ENCODE measurements at regions not wholly inside any gene's neighbourhood (a gene's known extent, or its start where the extent isn't known, plus 50 kb on each side); places are given as distances from the start of the nearest gene placed in this dataset.
A peak's percentile ranks its signal among the peaks of the same experiment; 100 is the strongest.
"Not testable (repeated sequence)": the region's sequence is repeated elsewhere in the genome, so short reads cannot be mapped to it uniquely, and the experiment has no call there.

DNA sequence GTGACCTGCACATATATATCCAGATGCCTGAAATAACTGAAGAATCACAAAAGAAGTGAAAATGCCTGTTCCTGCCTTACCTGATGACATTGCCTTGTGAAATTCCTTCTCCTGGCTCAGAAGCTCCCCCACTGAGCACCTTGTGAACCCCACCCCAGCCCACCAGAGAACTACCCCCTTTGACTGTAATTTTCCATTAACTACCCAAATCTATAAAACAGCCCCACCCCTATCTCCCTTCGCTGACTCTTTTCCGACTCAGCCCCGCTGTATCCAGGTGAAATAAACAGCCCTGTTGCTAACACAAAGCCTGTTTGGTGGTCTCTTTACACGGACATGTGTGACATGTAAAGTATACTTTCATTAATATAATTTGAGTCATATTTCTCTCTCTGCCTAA lies 320.3 kb upstream of the TECRL start:
- DNase-seq (ENCODE audit: low spot score): no peak

DNA sequence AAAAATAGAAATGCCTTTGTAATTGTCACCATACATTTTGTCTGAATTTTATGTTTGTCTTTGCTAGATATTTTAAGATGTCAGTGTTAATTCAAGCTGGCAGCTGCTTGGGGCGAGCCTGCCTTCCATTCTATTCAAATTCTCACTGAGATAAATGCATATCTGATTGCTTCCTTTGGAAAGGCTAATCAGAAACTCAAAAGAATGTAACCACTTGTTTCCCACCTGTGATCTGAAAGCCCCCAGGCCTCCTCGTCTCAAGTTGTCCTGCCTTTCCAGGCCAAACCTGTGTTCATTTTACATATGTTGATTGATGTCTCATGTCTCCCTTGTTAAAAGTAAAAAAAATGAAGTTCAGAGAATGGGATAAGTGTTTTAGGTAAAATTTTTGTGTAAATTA lies 318.7 kb upstream of the TECRL start:
- no peak for DNase-seq (ENCODE audit: low spot score)

DNA sequence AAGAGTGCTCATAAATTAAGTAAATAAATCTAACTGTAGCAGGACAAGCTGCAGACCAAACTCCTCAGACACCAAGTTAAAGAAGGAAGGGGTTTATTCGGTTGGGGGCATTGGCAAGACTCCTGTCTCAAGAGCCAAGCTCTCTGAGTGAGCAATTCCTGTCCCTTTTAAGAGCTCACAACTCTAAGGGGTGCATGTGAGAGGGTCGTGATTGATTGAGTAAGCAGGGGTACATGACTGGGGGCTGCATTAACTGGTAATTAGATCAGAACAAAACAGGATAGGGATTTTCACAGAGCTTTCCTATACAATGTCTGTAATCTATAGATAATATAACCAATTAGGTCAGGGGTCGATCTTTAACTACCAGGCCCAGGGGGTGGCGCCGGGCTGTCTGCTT lies 318.1 kb upstream of the TECRL start:
- not testable (repeated sequence) for DNase-seq (ENCODE audit: low spot score)

DNA sequence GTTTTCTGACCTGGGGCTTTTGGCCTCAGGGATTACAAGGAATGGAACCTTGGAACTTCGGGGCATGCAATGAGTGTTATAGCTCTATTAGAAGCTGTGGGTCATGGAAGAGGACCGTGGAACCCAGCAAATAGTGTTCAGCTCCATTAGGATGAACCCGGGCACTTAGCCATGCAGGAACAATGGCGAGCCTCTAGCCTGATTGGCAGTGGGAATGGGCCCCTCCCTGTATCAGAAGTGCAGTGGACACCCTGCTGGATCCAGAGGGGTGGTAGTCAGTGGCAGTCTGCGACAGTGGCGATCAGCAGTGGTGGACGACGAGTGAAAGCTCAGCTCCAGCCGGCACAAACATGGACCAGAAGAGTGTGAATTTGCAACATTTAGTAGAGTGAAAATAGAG lies 315.4 kb upstream of the TECRL start:
- DNase-seq (ENCODE audit: low spot score): no peak

DNA sequence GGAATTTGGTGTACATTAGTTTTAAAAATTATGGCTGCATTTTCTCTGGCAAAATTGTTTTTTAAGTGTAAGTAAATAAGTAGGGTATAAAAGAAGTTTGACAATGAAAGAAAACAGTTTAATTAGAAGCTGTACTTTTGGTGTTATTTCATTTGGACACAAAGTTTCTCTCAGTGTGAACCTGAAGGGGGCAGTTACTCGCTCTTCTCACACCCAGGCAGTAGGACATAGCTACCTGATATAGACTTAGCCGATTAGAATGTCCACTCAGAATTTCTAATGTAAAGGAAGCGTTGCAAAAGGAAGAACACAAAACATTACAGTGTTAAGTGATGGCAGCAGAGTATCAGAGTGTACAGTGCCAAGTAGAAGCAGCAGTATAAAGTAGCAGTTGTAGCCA lies 311.9 kb upstream of the TECRL start:
- no peak for DNase-seq (ENCODE audit: low spot score)

DNA sequence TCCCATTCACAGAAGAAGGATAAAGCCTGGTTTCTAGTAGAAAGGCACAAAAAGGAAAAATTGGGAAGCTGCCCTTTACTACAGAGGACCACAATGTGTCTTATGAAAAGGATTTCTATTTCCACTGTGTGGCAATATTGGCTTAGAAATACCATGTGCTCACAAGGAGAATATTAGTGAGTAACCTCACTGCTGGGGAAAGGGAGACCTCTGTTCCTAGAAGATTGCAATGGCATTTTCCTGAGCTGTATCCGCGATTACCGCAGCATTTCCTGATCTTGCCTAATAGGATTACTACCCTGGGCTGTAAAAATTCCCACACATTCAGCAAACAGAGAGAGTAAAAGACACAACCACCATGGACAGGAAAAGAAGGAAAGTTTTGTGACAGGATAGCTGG lies 308.8 kb upstream of the TECRL start:
- DNase-seq (ENCODE audit: low spot score): peak; percentile 26

DNA sequence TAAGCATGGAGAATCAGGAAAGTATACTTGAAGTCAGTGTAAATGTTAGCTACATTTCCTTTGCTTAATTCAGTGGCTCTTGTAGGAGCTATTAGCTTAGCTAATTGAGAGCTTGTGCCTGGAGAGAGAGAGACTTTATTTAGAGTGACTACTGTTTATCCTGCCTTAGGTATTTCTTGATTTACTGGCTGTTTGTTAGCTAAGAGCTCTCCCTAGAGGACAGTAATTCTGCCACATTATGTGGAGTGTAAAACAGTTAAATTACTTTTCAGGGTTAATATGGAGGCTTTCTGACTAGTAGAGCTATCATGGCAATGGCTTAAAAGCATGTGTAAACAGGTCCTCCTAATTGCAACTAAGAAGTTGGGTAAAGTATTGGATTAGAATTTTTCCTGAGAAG lies 306.5 kb upstream of the TECRL start:
- no peak for DNase-seq (ENCODE audit: low spot score)

DNA sequence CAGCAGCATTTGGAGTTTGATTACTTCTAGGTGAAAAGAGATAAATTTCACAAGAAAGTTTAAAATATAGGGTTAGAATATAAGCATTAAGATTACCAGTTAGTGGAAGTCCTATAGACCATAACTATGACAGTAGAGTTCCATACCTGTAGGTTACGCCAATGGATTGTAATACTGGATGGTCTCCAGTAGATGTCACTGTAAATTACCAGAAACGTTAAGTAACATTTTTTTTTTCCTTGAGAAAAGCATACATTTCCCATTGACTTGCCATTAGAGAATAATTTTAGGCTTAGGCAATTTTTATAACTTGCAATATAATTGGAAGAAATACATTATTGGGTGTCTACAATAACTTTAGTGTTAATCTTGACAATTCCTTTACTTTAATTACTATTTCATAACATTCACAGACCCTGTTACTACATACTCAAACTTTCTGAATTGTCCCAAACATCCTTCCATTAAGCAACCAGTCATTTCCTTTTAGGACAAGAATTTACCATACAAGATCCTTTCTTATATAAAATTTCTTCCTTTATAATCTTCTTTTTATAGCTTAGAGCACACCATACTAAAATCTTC lies 304.1 kb upstream of the TECRL start:
- peak; percentile 23 for DNase-seq (ENCODE audit: low spot score)

DNA sequence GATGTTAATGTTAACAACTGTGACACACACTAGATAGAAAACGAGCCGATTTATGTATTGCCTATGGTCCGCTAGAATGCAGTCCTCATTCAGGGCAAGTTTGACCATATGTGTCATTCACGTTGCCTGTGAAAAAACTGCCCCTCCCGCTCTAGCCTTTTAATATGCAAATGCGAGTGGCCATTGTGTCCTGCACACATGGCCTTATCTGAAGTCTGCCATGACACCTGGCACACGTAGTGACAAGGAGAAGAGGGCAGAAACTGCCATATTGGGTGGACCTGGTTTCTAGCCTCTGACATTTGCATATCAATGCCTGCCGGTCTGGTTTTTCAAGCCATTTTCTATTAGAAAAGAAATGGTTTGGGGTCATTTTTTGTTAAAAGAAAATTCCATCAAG lies 303.3 kb upstream of the TECRL start:
- DNase-seq (ENCODE audit: low spot score): no peak

DNA sequence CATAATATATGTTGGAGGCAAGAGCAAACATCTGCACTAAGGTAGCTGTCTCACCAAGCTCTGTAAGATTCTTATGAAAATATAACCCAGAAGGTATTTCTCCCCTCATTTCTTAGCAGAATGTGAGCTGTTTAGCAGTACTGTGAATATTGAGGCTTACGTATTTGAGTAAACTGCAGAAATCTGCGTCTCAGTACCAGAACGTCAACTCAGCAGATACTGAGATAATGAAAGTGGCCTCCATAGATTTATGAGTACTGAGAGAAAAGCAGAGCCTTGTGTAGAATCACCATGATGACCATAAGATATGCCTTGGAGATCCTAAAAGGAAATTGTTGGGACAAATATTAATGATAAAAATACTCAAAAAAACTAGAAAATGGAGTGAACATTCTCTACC lies 296.7 kb upstream of the TECRL start:
- DNase-seq (ENCODE audit: low spot score): no peak

DNA sequence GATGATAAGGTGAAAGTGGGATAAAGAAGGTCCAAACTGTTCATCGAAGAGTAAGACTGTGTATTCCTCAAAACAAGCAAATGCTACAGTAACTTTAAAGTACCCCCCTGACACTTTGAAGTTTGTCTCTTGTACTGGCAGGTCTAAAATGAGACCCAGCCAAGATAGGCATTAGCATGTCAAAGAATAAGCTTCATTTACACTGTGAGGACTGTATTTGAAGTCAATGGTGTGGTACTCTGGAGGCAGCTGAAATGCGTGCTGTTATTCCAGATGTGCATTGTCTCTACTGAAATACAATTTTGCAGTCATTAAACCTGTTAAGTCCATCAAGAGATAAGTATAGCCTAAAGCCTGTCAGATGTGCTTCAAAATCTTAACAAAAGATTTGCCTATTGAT lies 288.9 kb upstream of the TECRL start:
- DNase-seq (ENCODE audit: low spot score): no peak

DNA sequence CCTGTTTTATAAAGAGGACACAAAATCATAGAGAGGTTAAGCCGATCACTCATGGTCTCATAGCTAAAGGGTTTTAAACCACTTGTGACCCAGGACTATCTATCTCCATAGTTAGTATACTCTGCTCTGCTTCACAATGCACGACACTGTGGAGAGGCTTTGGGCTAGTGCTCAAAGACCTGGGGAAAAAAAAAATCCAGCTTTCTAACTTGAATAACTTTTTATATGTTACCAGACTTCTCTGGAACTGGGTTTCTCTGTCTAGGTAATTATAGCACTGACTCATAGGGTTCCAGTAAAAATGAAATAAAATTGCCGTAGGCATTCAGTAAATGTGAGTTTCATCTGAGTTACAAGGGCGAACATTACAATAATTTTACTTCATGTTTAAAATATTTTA lies 273.7 kb upstream of the TECRL start:
- no peak for DNase-seq (ENCODE audit: low spot score)

DNA sequence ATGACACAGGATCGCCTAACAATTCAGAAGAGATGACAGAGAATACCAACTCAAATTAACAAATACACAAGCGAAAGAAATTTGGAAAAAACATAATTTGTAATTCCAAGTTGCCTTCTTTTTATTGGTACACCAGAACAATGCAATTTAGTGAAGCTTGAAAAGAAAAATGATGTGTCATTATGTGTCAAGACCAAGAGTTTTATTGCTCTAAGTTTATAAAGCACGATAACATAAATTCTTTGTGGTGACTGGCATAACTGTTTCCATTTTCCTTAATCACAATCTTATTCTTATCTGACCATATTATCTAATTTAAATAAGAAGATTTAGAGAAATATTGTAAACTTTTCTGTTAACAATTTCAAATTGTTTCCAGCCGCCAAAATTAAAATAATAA lies 273.2 kb upstream of the TECRL start:
- no peak for DNase-seq (ENCODE audit: low spot score)

DNA sequence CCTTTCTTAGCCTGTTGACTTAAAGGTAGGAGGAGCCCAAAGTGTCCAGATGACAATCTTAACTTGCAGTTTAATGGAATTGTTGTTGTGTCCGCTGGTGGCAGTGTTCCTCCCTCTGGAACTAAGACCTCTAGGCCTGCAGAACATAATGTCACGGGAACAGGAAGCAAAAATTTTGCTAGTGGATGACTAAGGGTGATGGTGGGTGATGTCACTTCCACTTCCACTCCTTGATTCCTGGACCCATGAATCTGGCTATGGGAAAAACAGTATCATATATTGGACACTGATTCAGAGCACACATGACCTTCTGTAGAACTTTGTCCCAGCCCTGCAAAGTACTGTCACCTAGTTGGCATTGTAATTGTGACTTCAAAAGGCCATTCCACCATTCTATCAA lies 263.9 kb upstream of the TECRL start:
- DNase-seq (ENCODE audit: low spot score): not testable (repeated sequence)

DNA sequence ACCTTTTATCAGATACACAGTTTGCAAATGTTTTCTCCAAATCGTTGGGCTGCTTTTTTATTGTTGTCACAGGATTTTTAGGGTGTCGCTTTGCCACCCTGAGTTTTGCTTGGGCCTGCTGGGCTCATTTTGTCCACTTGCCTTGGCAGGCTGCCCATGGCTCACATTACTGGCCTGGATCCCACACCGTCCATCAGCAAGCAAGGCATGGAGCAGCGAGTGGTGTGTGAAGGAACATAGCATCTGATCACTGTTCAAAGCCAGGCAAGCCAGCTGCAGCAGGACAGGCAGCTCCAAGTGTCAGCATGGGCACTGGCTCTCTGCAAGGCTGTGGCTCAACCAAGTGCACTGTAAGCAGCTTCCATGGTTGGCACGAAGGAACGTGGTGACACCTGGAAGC lies 261.4 kb upstream of the TECRL start:
- DNase-seq (ENCODE audit: low spot score): no peak

DNA sequence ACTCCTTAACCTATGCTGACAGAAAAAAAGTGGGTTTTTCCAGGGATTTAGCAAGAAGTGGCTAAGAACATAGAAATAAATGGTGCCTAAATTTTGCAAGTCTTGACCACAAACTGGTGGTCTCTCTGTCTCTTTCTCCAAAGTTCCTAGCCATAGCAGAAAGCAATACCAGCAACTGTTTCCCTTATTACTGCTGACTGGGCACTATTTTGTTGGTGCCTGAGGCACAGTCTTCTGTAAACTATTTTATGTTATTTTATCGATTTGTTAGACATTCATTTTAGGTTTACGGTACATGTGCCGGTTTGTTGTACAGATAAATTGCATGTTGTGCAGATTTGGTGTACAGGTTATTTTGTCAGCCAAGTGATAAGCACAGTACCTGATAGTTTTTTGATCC lies 234.6 kb upstream of the TECRL start:
- DNase-seq (ENCODE audit: low spot score): no peak

DNA sequence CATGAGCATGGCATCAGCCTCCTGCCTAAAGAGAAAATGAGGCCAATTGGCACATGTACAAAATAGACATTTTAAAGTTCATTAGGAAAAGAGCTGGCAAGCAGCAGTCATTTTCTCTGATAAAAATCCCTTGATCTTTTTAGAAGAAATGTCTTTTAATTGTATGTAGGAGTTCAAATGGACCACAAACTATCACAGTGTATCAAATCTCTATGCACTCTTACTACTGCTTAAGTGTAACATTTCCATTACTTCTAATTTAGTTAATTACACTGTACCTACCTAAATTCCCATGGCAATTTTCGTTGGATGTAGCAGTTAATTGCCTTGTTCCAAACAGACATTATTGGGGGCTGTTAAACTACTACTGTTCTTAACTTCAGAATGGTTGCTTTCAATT lies 233.7 kb upstream of the TECRL start:
- no peak for DNase-seq (ENCODE audit: low spot score)

DNA sequence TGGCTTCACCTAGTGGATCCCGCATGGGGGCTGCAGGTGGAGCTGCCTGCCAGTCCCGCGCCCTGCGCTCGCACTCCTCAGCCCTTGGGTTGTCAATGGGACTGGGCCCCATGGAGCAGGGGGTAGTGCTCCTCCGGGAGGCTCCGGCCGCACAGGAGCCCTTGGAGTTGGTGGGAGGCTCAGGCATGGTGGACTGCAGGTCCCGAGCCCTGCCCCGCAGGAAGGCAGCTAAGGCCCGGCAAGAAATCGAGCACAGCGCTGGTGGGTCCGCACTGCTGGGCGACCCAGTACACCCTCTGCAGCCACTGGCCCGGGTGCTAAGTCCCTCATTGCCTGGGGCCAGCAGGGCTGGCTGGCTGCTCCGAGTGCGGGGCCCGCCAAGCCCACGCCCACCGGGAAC lies 231.2 kb upstream of the TECRL start:
- DNase-seq (ENCODE audit: low spot score): not testable (repeated sequence)

DNA sequence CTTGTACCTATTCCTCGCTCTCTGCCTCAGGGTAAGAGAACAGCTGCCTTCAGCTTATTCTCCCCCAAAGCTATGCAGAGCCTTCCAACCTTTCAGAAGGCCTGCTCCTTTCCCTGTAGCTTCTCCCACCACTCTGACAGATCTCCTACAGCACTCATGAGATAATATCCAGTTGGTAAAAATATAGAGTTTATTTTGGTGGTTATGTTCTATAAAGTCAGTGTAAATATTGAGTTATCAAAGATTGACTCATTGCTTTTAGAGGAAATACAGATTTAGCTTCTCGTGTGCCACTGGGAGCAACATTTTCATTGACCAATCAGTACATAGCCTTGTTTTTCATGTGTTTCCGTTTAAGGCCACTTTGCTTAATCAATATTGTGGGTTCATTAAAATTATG lies 216.2 kb upstream of the TECRL start:
- DNase-seq (ENCODE audit: low spot score): no peak

DNA sequence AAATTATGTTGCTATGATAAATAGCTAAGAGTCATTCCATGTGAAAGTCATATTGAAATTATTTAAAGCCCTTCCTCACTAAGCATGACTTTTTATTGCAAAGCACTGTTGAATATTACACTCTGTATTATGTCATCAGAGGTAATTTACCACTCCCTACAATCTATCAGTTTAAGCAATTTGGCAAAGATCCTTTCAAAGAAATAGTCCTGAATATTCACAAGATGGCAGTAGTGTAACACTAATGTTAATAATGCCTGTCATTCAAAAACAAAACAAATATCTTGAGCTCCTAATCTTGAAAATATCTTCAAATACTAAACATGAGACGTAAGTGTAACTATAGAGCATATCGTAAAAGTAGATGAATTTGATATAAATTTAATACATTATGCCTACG lies 208.6 kb upstream of the TECRL start:
- DNase-seq (ENCODE audit: low spot score): no peak

DNA sequence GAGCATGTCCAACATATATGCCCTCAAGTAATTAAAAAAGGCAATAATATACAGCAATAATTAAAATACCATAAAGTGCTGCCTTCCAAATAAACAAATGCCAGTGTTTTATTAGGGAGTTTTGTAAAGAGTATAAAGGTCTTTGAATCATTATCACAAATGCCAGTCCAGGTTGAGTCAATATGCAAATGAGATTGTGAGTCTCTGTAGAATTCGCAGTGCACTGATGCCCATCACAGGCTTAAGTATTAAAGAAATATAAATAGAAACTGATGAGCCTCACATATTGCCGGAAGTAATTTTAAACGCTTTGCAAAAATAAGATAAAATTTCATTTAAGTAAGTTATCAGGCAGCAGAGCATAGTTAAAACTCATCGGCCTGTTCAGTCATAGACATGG lies 205.0 kb upstream of the TECRL start:
- DNase-seq (ENCODE audit: low spot score): no peak

DNA sequence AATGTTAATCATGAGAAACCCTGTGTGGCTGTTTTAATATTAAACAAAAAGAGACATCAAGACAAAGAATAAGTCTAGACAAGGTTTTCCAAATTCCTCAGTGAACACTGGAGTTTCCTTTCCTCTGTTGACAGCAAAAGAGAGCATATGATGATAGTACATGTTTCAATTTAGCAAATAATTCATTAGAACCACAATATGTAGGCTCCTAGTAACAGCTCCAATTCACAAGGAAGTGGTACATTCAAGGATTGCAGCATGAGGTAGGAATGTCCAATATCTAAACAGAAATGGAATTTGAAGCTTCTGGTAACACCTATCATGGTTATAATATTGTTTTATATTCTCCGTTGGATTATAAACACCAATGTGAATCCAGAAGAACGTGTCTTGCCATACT lies 203.8 kb upstream of the TECRL start:
- no peak for DNase-seq (ENCODE audit: low spot score)

DNA sequence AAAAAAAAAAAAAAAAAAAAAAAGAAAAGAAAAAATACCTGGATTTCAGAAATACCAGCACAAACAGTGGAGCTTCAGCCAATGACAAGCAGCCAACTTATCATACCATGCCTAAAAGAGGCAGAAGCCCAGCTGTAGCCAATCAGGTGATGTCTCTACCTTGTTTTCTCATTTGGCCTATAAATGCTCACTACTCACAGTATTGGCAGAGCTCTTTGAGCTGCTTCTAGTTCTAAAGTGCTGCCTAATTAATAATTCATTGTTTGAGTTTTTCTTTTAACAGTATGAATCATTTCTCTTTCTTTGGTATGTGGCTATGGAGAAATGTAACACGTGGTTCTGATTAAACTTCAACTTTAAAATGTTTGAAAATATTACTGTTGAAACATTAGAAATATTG lies 188.8 kb upstream of the TECRL start:
- DNase-seq (ENCODE audit: low spot score): no peak

DNA sequence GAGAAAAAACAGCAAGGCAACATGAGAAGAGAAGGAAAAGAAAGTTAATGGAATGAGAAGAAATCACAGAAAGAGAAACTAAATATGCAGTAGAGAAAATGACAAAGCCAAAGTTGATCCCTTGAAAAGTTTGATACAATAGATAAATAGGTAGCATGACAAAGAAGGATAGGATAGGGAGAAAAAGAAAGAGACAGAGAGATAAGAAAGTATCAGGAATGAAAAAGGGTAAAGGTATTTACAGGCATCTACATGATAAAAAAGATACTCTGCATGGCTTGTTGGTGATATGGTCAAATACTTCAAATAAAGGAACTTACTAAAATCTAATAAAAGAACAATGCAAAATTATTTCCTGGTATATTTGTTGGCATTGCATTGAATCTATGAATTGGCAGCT lies 185.5 kb upstream of the TECRL start:
- DNase-seq (ENCODE audit: low spot score): no peak

DNA sequence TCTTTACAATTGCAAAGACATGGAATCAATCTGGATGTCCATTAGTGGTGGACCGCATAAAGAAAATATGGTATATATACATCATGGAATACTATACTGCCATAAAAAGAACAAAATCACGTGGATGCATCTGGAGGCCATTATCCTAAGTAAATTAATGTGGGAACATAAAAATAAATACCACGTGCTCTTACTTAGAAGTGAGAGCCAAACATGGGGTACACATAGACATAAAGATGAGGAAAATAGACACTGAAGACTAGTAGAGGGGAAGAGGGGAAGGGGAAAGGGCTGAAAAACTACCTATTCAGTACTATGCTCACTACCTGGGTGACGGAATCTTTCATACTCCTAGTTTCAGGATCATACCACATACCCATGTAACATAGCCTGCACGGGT lies 179.3 kb upstream of the TECRL start:
- no peak for DNase-seq (ENCODE audit: low spot score)
